SK-N-MC (cell line): ENCODE measurements at regions not wholly inside any gene's neighbourhood (a gene's known extent, or its start where the extent isn't known, plus 50 kb on each side); places are given as distances from the start of the nearest gene placed in this dataset.

ENCODE experiments used
- EZH2 ChIP-seq: fragments of 200-600 bp; sonication (generic); IDR thresholded peaks from one replicate; pipeline ENCODE4 v1.6.1; 2017; ENCODE audit warnings: antibody characterized with exemption
- FOXP2 ChIP-seq: optimal IDR thresholded peaks from 2 replicates; pipeline ENCODE3; 2011; ENCODE audit warnings: mild to moderate bottlenecking, moderate library complexity; ENCODE audit not compliant: insufficient read depth; ENCODE audit errors: extremely low read length, control extremely low read depth
- POLR2AphosphoS5 ChIP-seq: IDR thresholded peaks from 2 replicates; pipeline ENCODE4 v1.6.1; 2012; ENCODE audit warnings: mild to moderate bottlenecking, low read depth, low read length, borderline replicate concordance

DNA sequence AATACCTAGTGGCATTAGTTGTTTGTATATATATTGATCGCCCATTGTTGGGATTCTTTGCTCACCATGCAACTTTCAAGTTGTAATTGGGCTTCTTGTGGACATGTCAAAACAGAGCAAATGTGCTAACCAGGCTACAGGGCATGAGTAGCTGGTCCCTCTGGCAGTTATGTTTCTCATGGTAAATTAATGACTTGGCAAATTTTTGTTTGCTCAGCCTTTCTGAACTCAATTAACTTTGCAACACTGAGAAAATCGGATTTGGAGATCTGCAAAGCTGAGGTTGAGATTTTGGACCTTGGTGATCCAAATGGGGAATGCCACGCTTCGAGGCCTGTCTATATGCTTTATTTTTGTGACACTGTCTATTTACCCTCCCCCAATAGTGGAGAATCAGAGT lies 138.5 kb upstream of the PIRT start:
- TF ChIP-seq POLR2AphosphoS5, result no peak
- TF ChIP-seq EZH2, result no peak
- TF ChIP-seq FOXP2, result no peak
